HG03571 (cell line): ENCODE measurements at regions not wholly inside any gene's neighbourhood (a gene's known extent, or its start where the extent isn't known, plus 50 kb on each side); places are given as distances from the start of the nearest gene placed in this dataset.
"Not testable (repeated sequence)": the region's sequence is repeated elsewhere in the genome, so short reads cannot be mapped to it uniquely, and the experiment has no call there.

Source experiments
- ATAC-seq: cut with Tn5 transposase; IDR thresholded peaks from one replicate; pipeline ENCODE4 v1.9.1; 2021; ENCODE audit not compliant: unreplicated experiment

- ATAC-seq: no peak
These were observed 239.5 kb upstream of the RPS23 start for GRCh38 chr5:82517544-82518075.

DNA sequence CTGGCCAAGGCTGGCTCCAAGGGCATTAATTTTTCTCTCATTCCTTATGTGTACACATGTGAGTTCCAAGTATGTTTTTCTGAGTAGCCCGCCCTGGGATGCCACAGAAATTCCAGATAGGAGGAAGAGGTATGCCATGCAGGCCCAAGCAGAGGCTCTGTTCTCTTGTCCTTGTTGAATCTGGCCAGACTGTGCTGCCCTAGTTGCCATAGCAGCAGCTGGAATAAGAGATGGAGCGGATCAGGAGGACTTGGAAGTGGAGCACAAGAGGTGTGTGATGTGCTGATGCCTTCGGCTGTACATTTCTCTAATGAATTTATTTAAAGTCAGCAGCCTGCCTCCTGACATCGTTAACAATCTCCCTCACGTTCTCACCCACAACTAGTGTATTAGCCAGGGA is 235.6 kb upstream of the RPS23 start:
- no peak for ATAC-seq

GRCh38 chr5:82512025-82512424 is 233.9 kb upstream of the RPS23 start:
- ATAC-seq: peak; percentile 55

- ATAC-seq: no peak
These were observed 233.0 kb upstream of the RPS23 start for GRCh38 chr5:82511134-82511533.

- no peak for ATAC-seq
These were observed 231.6 kb upstream of the RPS23 start for GRCh38 chr5:82509762-82510161.

DNA sequence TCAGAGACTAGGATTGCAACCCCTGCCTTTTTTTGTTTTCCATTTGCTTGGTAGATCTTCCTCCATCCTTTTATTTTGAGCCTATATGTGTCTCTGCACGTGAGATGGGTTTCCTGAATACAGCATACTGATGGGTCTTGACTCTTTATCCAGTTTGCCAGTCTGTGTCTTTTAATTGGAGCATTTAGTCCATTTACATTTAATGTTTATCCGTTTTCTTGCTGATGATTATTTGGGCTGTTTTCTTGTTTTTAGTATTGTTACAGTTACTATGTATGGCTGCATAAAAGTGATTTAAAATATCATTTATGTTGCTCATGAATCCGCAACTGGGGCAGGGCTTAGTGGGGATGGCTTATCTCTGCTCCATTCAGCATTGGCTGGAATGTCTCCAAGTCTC is 228.2 kb upstream of the RPS23 start:
- not testable (repeated sequence) for ATAC-seq

- no peak for ATAC-seq
These were observed 221.6 kb upstream of the RPS23 start for GRCh38 chr5:82499725-82500244.

- ATAC-seq: no peak
These were observed 219.1 kb upstream of the RPS23 start for GRCh38 chr5:82497242-82497641.

DNA sequence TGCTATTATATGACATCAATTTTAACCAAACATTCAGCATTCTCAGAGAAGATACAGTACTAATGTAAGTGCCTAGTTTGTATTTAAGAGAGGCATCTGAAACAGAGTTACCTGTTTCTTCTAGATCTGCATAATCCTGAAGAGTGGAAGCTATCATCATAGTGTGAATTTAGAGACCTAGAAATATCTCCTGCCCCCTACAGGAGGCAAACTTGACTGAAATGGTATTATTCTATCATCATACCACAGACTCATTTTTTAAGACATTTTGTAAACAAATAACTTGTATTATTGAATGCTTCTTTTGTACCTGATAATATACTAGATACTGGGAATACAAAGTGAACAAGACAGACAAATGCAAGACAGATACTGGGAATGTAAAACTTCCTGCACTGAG is 216.8 kb upstream of the RPS23 start:
- no peak for ATAC-seq

GRCh38 chr5:82493221-82493620 is 215.1 kb upstream of the RPS23 start:
- no peak for ATAC-seq

GRCh38 chr5:82491397-82491796 is 213.2 kb upstream of the RPS23 start:
- no peak for ATAC-seq

DNA sequence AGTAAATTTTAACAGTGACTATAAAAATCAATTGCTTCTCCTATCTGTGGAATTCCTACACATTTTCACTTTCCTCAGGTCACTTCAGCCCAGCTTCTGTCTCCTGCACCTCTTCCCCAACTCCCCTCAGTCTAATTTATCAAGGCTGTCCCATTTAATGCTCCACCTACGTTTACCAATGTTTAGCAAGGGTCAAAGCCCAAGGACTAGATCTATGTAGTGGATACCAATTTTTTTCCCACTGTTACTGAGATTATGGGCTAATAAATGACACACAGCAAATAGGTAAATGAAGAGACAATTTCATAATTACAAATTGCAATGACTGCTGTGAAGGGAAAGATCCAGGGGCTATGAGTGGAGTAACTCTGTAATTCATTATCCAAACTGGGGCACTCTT is 211.5 kb upstream of the RPS23 start:
- no peak for ATAC-seq

GRCh38 chr5:82487131-82487530 is 209.0 kb upstream of the RPS23 start:
- ATAC-seq: no peak

DNA sequence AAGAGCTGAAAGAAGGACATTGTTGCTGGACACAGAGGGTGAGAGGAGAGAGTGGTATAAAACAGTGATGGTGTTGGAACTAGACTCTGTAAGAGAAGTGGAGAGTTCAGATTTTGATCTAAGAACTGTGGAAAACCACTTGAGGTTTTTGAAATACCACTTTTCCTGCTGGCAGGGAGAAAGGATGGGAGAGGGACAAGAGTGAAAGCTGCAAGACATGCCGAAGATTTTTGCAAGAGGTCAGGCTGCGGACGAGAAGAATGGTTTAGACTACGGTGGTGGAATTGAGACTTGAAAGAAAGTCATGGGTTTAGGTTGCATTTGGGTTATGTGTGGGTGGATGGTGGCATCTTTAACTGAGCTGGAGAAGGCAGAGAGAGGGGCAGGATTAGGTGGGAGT is 202.2 kb upstream of the RPS23 start:
- ATAC-seq: no peak

- ATAC-seq: no peak
These were observed 198.0 kb upstream of the RPS23 start for GRCh38 chr5:82476155-82476554.

- no peak for ATAC-seq
These were observed 195.1 kb upstream of the RPS23 start for GRCh38 chr5:82473262-82473661.

GRCh38 chr5:82470185-82470994 is 192.2 kb upstream of the RPS23 start:
- ATAC-seq: no peak

GRCh38 chr5:82466986-82467561 is 188.9 kb upstream of the RPS23 start:
- no peak for ATAC-seq

GRCh38 chr5:82465235-82465634 is 187.1 kb upstream of the RPS23 start:
- no peak for ATAC-seq

- no peak for ATAC-seq
These were observed 181.5 kb upstream of the RPS23 start for GRCh38 chr5:82459626-82460025.

DNA sequence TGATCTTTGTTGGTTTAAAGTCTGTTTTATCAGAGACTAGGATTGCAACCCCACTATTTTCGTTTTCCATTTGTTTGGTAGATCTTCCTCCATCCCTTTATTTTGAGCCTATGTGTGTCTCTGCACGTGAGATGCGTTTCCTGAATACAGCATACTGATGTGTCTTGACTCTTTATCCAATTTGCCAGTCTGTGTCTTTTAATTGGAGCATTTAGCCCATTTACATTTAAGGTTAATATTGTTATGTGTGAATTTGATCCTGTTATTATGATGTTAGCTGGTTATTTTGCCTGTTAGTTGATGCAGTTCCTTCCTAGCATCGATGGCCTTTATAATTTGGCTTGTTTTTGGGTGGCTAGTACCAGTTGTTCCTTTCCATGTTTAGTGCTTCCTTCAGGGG is 177.2 kb upstream of the RPS23 start:
- ATAC-seq: not testable (repeated sequence)

DNA sequence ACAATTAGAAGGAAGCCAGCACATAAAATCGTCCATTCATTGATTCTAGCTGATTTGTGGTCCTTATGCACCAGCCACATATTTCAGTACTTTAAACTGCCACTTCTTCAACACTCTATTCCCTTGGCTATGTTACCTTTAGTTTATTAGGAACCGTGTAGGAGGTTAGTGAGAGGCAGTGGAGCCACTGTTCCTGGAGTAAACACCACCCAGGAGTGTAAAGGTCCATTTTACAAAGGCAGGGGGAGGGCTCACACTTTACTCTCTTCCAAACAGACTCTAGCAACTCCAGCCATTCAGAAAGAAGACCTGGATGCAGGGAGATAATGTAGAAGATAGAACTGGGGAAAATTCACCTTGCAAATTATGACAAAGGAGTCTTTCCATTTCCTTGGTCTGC is 170.2 kb upstream of the RPS23 start:
- no peak for ATAC-seq
